ENCODE measurements at regions not wholly inside any gene's neighbourhood (a gene's known extent, or its start where the extent isn't known, plus 50 kb on each side); places are given as distances from the start of the nearest gene placed in this dataset.

GRCh38 chr10:107611115-107611514 lies 446.6 kb upstream of the SORCS1 start:
- in situ Hi-C loops (cut with HindIII; ENCODE audit: low pct_unique_long_range_greater_than_20kb, low sequenced_read_pairs) = no loop called here
- DNase-seq (ENCODE audit: low read depth, low spot score) = no peak

- in situ Hi-C loops (cut with HindIII; ENCODE audit: low pct_unique_long_range_greater_than_20kb, low sequenced_read_pairs) = no loop called here
- DNase-seq (ENCODE audit: low read depth, low spot score) = no peak
Observed at GRCh38 chr10:107589081-107589480, 424.6 kb upstream of the SORCS1 start.

GRCh38 chr10:107585630-107586029 lies 421.1 kb upstream of the SORCS1 start:
- DNase-seq (ENCODE audit: low read depth, low spot score) = no peak
- in situ Hi-C loops (cut with HindIII; ENCODE audit: low pct_unique_long_range_greater_than_20kb, low sequenced_read_pairs) = no loop called here

- in situ Hi-C loops (cut with HindIII; ENCODE audit: low pct_unique_long_range_greater_than_20kb, low sequenced_read_pairs) = no loop called here
- no peak for DNase-seq (ENCODE audit: low read depth, low spot score)
Observed at GRCh38 chr10:107583974-107584373, 419.5 kb upstream of the SORCS1 start.

- in situ Hi-C loops (cut with HindIII; ENCODE audit: low pct_unique_long_range_greater_than_20kb, low sequenced_read_pairs) = no loop called here
- no peak for DNase-seq (ENCODE audit: low read depth, low spot score)
Observed at GRCh38 chr10:107579970-107580369, 415.5 kb upstream of the SORCS1 start.

GRCh38 chr10:107577221-107577620 lies 412.7 kb upstream of the SORCS1 start:
- in situ Hi-C loops (cut with HindIII; ENCODE audit: low pct_unique_long_range_greater_than_20kb, low sequenced_read_pairs) = no loop called here

GRCh38 chr10:107576746-107577145 lies 412.2 kb upstream of the SORCS1 start:
- in situ Hi-C loops (cut with HindIII; ENCODE audit: low pct_unique_long_range_greater_than_20kb, low sequenced_read_pairs) = no loop called here
- no peak for DNase-seq (ENCODE audit: low read depth, low spot score)

More at GRCh38 chr10:107577221-107577620, 412.7 kb upstream of the SORCS1 start:
- DNase-seq (ENCODE audit: low read depth, low spot score) = no peak

- no peak for DNase-seq (ENCODE audit: low read depth, low spot score)
- in situ Hi-C loops (cut with HindIII; ENCODE audit: low pct_unique_long_range_greater_than_20kb, low sequenced_read_pairs) = no loop called here
Observed at GRCh38 chr10:107565014-107565413, 400.5 kb upstream of the SORCS1 start.

GRCh38 chr10:107561136-107561650 lies 396.7 kb upstream of the SORCS1 start:
- in situ Hi-C loops (cut with HindIII; ENCODE audit: low pct_unique_long_range_greater_than_20kb, low sequenced_read_pairs) = no loop called here
- DNase-seq (ENCODE audit: low read depth, low spot score) = no peak

GRCh38 chr10:107557916-107558315 lies 393.4 kb upstream of the SORCS1 start:
- no peak for DNase-seq (ENCODE audit: low read depth, low spot score)
- in situ Hi-C loops (cut with HindIII; ENCODE audit: low pct_unique_long_range_greater_than_20kb, low sequenced_read_pairs) = no loop called here

- no peak for DNase-seq (ENCODE audit: low read depth, low spot score)
- in situ Hi-C loops (cut with HindIII; ENCODE audit: low pct_unique_long_range_greater_than_20kb, low sequenced_read_pairs) = no loop called here
Observed at GRCh38 chr10:107554333-107554732, 389.8 kb upstream of the SORCS1 start.

GRCh38 chr10:107553470-107553869 lies 389.0 kb upstream of the SORCS1 start:
- in situ Hi-C loops (cut with HindIII; ENCODE audit: low pct_unique_long_range_greater_than_20kb, low sequenced_read_pairs) = no loop called here
- DNase-seq (ENCODE audit: low read depth, low spot score) = peak; percentile 42

GRCh38 chr10:107552963-107553362 lies 388.5 kb upstream of the SORCS1 start:
- DNase-seq (ENCODE audit: low read depth, low spot score) = no peak
- in situ Hi-C loops (cut with HindIII; ENCODE audit: low pct_unique_long_range_greater_than_20kb, low sequenced_read_pairs) = no loop called here

- in situ Hi-C loops (cut with HindIII; ENCODE audit: low pct_unique_long_range_greater_than_20kb, low sequenced_read_pairs) = no loop called here
- DNase-seq (ENCODE audit: low read depth, low spot score) = no peak
Observed at GRCh38 chr10:107548301-107548700, 383.8 kb upstream of the SORCS1 start.

GRCh38 chr10:107546986-107547385 lies 382.5 kb upstream of the SORCS1 start:
- DNase-seq (ENCODE audit: low read depth, low spot score) = no peak

GRCh38 chr10:107546284-107546683 lies 381.8 kb upstream of the SORCS1 start:
- in situ Hi-C loops (cut with HindIII; ENCODE audit: low pct_unique_long_range_greater_than_20kb, low sequenced_read_pairs) = no loop called here
- peak; percentile 80 for DNase-seq (ENCODE audit: low read depth, low spot score)

More at GRCh38 chr10:107546986-107547385, 382.5 kb upstream of the SORCS1 start:
- in situ Hi-C loops (cut with HindIII; ENCODE audit: low pct_unique_long_range_greater_than_20kb, low sequenced_read_pairs) = no loop called here

GRCh38 chr10:107545717-107546116 lies 381.2 kb upstream of the SORCS1 start:
- in situ Hi-C loops (cut with HindIII; ENCODE audit: low pct_unique_long_range_greater_than_20kb, low sequenced_read_pairs) = no loop called here
- no peak for DNase-seq (ENCODE audit: low read depth, low spot score)

GRCh38 chr10:107544706-107545520 lies 380.4 kb upstream of the SORCS1 start:
- in situ Hi-C loops (cut with HindIII; ENCODE audit: low pct_unique_long_range_greater_than_20kb, low sequenced_read_pairs) = no loop called here
- no peak for DNase-seq (ENCODE audit: low read depth, low spot score)

GRCh38 chr10:107542607-107543006 lies 378.1 kb upstream of the SORCS1 start:
- no peak for DNase-seq (ENCODE audit: low read depth, low spot score)
- in situ Hi-C loops (cut with HindIII; ENCODE audit: low pct_unique_long_range_greater_than_20kb, low sequenced_read_pairs) = no loop called here
